Peyer's patch (tissue), 4 donors: ENCODE measurements at regions not wholly inside any gene's neighbourhood (a gene's known extent, or its start where the extent isn't known, plus 50 kb on each side); places are given as distances from the start of the nearest gene placed in this dataset.

Experiments
- POLR2A ChIP-seq, 2 donors: fragments of 450-650 bp; IDR thresholded peaks; one replicate each; pipeline ENCODE4 v1.5.1; 2017; ENCODE audit warnings: antibody characterized with exemption in 2 of 2, mild to moderate bottlenecking in 2 of 2, moderate library complexity in 2 of 2
- TF ChIP-seq, protein P1 (sequence below), 6 experiments: fragments of 450-650 bp in 4 of 6; fragments of 200-600 bp in 2 of 6; sonication (generic) in 1 of 6; IDR thresholded peaks; one replicate each; pipeline ENCODE4 v1.5.1; 2017 to 2019; ENCODE audit warnings: antibody characterized with exemption in 6 of 6, mild to moderate bottlenecking in 3 of 6, moderate library complexity in 1 of 6

DNA sequence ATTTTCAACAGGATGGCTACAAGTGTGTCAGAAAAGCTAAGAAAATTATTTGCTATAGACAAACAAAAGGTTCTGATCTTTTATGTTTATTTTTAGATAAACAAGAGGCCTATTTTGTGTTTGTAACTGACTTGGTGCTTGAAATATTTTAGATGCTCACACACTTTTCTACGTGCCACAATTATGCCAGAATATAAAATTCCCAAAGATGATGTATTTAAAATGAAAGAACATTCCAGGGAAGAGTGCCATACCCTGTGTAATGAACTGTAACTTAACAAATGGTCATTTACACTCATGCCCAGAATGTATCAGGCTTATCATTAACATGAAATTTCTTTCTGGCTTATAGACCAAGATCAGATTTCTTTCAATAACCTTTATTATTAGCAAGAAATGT is 144.9 kb upstream of the MTPN start:
- TF ChIP-seq, protein P1, sequence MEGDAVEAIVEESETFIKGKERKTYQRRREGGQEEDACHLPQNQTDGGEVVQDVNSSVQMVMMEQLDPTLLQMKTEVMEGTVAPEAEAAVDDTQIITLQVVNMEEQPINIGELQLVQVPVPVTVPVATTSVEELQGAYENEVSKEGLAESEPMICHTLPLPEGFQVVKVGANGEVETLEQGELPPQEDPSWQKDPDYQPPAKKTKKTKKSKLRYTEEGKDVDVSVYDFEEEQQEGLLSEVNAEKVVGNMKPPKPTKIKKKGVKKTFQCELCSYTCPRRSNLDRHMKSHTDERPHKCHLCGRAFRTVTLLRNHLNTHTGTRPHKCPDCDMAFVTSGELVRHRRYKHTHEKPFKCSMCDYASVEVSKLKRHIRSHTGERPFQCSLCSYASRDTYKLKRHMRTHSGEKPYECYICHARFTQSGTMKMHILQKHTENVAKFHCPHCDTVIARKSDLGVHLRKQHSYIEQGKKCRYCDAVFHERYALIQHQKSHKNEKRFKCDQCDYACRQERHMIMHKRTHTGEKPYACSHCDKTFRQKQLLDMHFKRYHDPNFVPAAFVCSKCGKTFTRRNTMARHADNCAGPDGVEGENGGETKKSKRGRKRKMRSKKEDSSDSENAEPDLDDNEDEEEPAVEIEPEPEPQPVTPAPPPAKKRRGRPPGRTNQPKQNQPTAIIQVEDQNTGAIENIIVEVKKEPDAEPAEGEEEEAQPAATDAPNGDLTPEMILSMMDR (IDR thresholded peaks at IDR 0.05), result no peak
- no peak for TF ChIP-seq POLR2A (IDR thresholded peaks at IDR 0.05)
